Hematopoietic multipotent progenitor cell treated with erythropoietin and hydrocortisone succinate and interleukin-3 and kit ligand, for 17 days (in vitro differentiated cells): ENCODE measurements at regions not wholly inside any gene's neighbourhood (a gene's known extent, or its start where the extent isn't known, plus 50 kb on each side); places are given as distances from the start of the nearest gene placed in this dataset.
"Not testable (repeated sequence)": the region's sequence is repeated elsewhere in the genome, so short reads cannot be mapped to it uniquely, and the experiment has no call there.

Experiments used
- DNase-seq: peaks from one replicate; pipeline ENCODE4 v3.0.0-alpha.2; 2015; ENCODE audit warnings: low spot score

GRCh38 chr21:27975514-27975913 lies 1008.6 kb upstream of the ADAMTS5 start:
- DNase-seq = no peak

GRCh38 chr21:27974152-27974551 lies 1007.3 kb upstream of the ADAMTS5 start:
- not testable (repeated sequence) for DNase-seq

GRCh38 chr21:27968240-27968639 lies 1001.4 kb upstream of the ADAMTS5 start:
- DNase-seq = not testable (repeated sequence)

- DNase-seq = no peak
These were observed 987.8 kb upstream of the ADAMTS5 start for GRCh38 chr21:27954543-27955165.

GRCh38 chr21:27953340-27954045 lies 986.6 kb upstream of the ADAMTS5 start:
- DNase-seq = no peak

GRCh38 chr21:27949093-27949492 lies 982.2 kb upstream of the ADAMTS5 start:
- DNase-seq = not testable (repeated sequence)

GRCh38 chr21:27930108-27930767 lies 963.4 kb upstream of the ADAMTS5 start:
- DNase-seq = not testable (repeated sequence)

GRCh38 chr21:27929179-27929578 lies 962.3 kb upstream of the ADAMTS5 start:
- DNase-seq = not testable (repeated sequence)

- DNase-seq = not testable (repeated sequence)
These were observed 961.7 kb upstream of the ADAMTS5 start for GRCh38 chr21:27928534-27929115.

GRCh38 chr21:27921421-27921820 lies 954.5 kb upstream of the ADAMTS5 start:
- DNase-seq = not testable (repeated sequence)

- DNase-seq = not testable (repeated sequence)
These were observed 951.1 kb upstream of the ADAMTS5 start for GRCh38 chr21:27917966-27918365.

GRCh38 chr21:27916326-27916725 lies 949.4 kb upstream of the ADAMTS5 start:
- DNase-seq = not testable (repeated sequence)

GRCh38 chr21:27912133-27912532 lies 945.2 kb upstream of the ADAMTS5 start:
- not testable (repeated sequence) for DNase-seq

GRCh38 chr21:27909487-27909886 lies 942.6 kb upstream of the ADAMTS5 start:
- DNase-seq = not testable (repeated sequence)

- DNase-seq = not testable (repeated sequence)
These were observed 941.9 kb upstream of the ADAMTS5 start for GRCh38 chr21:27908816-27909215.

- DNase-seq = not testable (repeated sequence)
These were observed 936.0 kb upstream of the ADAMTS5 start for GRCh38 chr21:27902904-27903303.

GRCh38 chr21:27893619-27894018 lies 926.7 kb upstream of the ADAMTS5 start:
- DNase-seq = not testable (repeated sequence)

GRCh38 chr21:27891495-27891894 lies 924.6 kb upstream of the ADAMTS5 start:
- DNase-seq = not testable (repeated sequence)

GRCh38 chr21:27887808-27888455 lies 921.0 kb upstream of the ADAMTS5 start:
- DNase-seq = not testable (repeated sequence)

GRCh38 chr21:27885296-27885711 lies 918.4 kb upstream of the ADAMTS5 start:
- DNase-seq = no peak

GRCh38 chr21:27881331-27881730 lies 914.4 kb upstream of the ADAMTS5 start:
- DNase-seq = not testable (repeated sequence)

GRCh38 chr21:27872411-27872810 lies 905.5 kb upstream of the ADAMTS5 start:
- not testable (repeated sequence) for DNase-seq
